Karpas-422 (cell line): ENCODE measurements at regions not wholly inside any gene's neighbourhood (a gene's known extent, or its start where the extent isn't known, plus 50 kb on each side); places are given as distances from the start of the nearest gene placed in this dataset.

Experiments
- DNase-seq: peaks from one replicate; pipeline ENCODE4 v3.0.0-alpha.2; 2015
- H2AFZ ChIP-seq: fragments of 200-600 bp; sonication (generic); 2 replicates; pipeline ENCODE4 v1.6.1; 2014; ENCODE audit warnings: antibody characterized with exemption, low read length, mixed read lengths
- H3K27ac ChIP-seq: fragments of 200-600 bp; sonication (generic); 2 replicates; pipeline ENCODE4 v1.5.1; 2014; ENCODE audit warnings: mild to moderate bottlenecking, low read length, moderate library complexity
- H3K27me3 ChIP-seq: fragments of 200-600 bp; sonication (generic); 2 replicates; pipeline ENCODE4 v1.6.1; 2014; ENCODE audit warnings: low read length, mixed read lengths
- H3K36me3 ChIP-seq: fragments of 200-600 bp; sonication (generic); 2 replicates; pipeline ENCODE4 v1.6.1; 2014; ENCODE audit warnings: low read length, mixed read lengths; ENCODE audit not compliant: insufficient read depth
- H3K4me1 ChIP-seq: fragments of 200-600 bp; sonication (generic); 2 replicates; pipeline ENCODE4 v1.6.1; 2014; ENCODE audit warnings: mild to moderate bottlenecking, low read length, mixed read lengths
- H3K4me2 ChIP-seq: fragments of 200-600 bp; sonication (generic); 2 replicates; pipeline ENCODE4 v1.6.1; 2014; ENCODE audit warnings: low read length, low read depth, mild to moderate bottlenecking; ENCODE audit not compliant: poor library complexity, severe bottlenecking
- H3K4me3 ChIP-seq: fragments of 200-600 bp; sonication (generic); 2 replicates; pipeline ENCODE4 v1.5.1; 2014; ENCODE audit warnings: mild to moderate bottlenecking, antibody characterized with exemption, low read length, mixed read lengths
- H3K79me2 ChIP-seq: fragments of 200-600 bp; sonication (generic); 2 replicates; pipeline ENCODE4 v1.6.1; 2014; ENCODE audit warnings: mild to moderate bottlenecking, low read length, mixed read lengths
- H3K9ac ChIP-seq: fragments of 200-600 bp; sonication (generic); 2 replicates; pipeline ENCODE4 v1.6.0; 2014; ENCODE audit warnings: low read length
- H3K9me2 ChIP-seq: fragments of 200-600 bp; sonication (generic), shearing (Covaris generic); replicated peaks from 2 replicates; pipeline ENCODE4 v1.6.0; 2014; ENCODE audit warnings: mild to moderate bottlenecking, low read length, moderate library complexity; ENCODE audit not compliant: insufficient read depth
- H3K9me3 ChIP-seq: fragments of 300-700, 200-600 bp; sonication (generic); 2 replicates; pipeline ENCODE4 v1.6.1; 2014; ENCODE audit warnings: low read length, mixed read lengths
- H4K20me1 ChIP-seq: fragments of 200-600 bp; sonication (generic); 2 replicates; pipeline ENCODE4 v1.6.1; 2014; ENCODE audit warnings: mild to moderate bottlenecking, antibody characterized with exemption, low read length, low read depth; ENCODE audit not compliant: insufficient read depth

- Histone ChIP-seq H3K9me2 (no peaks in the 10 kb centered on the region), H3K9ac (no peak overlapping the region), H3K4me1 (no peaks in the 10 kb centered on the region), H3K9me3 (peaks cover 6% of the 10 kb centered on the region), H3K27me3 (no peaks in the 10 kb centered on the region), H4K20me1 (no peaks in the 10 kb centered on the region), H3K79me2 (no peaks in the 10 kb centered on the region), H3K4me2 (no peak overlapping the region), H3K27ac (no peak overlapping the region), H3K4me3 (no peak overlapping the region), H2AFZ (no peak overlapping the region), H3K36me3 (no peaks in the 10 kb centered on the region)
- no peak for DNase-seq
These were observed 138.3 kb upstream of the TSHZ2 start for GRCh38 chr20:52833901-52834300.

GRCh38 chr20:52832151-52832774, 139.9 kb upstream of the TSHZ2 start:
- Histone ChIP-seq H3K9me3 (peaks cover 6% of the 10 kb centered on the region), H3K4me2 (no peak overlapping the region), H3K4me1 (no peaks in the 10 kb centered on the region), H3K27ac (no peak overlapping the region), H3K27me3 (no peaks in the 10 kb centered on the region), H3K4me3 (no peak overlapping the region), H3K9me2 (no peaks in the 10 kb centered on the region), H3K79me2 (no peaks in the 10 kb centered on the region), H2AFZ (no peak overlapping the region), H3K36me3 (no peaks in the 10 kb centered on the region), H4K20me1 (no peaks in the 10 kb centered on the region), H3K9ac (no peak overlapping the region)
- no peak for DNase-seq

GRCh38 chr20:52830598-52830997, 141.6 kb upstream of the TSHZ2 start:
- no peaks in the 10 kb centered on the region for H4K20me1 ChIP-seq
- H3K4me2 ChIP-seq, result no peak overlapping the region
- peaks cover 11% of the 10 kb centered on the region for H3K9me3 ChIP-seq
- no peak overlapping the region for H2AFZ ChIP-seq
- H3K36me3 ChIP-seq, result no peaks in the 10 kb centered on the region
- H3K4me3 ChIP-seq, result no peak overlapping the region
- no peak for DNase-seq
- H3K9me2 ChIP-seq, result no peaks in the 10 kb centered on the region
- H3K4me1 ChIP-seq, result no peaks in the 10 kb centered on the region
- H3K79me2 ChIP-seq, result no peaks in the 10 kb centered on the region
- H3K27me3 ChIP-seq, result no peaks in the 10 kb centered on the region
- no peak overlapping the region for H3K9ac ChIP-seq
- H3K27ac ChIP-seq, result no peak overlapping the region

DNA sequence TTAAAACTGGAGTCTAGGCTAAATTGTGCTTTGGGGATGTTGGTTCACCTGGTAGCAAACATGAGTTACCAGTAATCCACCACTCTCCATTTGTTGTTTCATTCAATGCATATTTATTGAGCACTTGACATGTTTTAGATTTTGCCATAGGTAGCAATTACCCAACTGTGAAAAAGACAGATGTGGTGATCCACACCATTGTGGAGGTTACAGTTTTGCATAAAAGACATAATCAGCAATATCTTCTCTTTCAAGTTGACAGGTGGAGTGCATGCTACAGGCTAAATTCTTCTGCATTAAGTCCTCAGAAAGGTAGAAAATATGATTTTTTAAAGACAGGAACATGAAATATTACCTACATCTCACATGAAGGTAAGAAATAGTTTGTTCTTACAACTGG, 143.0 kb upstream of the TSHZ2 start:
- Histone ChIP-seq H3K4me2 (no peak overlapping the region), H3K79me2 (no peaks in the 10 kb centered on the region), H3K9ac (no peak overlapping the region), H3K9me2 (no peaks in the 10 kb centered on the region), H3K9me3 (peaks cover 10% of the 10 kb centered on the region), H3K27ac (no peak overlapping the region), H3K4me3 (no peak overlapping the region), H4K20me1 (no peaks in the 10 kb centered on the region), H3K27me3 (no peaks in the 10 kb centered on the region), H3K4me1 (no peaks in the 10 kb centered on the region), H3K36me3 (no peaks in the 10 kb centered on the region), H2AFZ (no peak overlapping the region)
- no peak for DNase-seq

DNA sequence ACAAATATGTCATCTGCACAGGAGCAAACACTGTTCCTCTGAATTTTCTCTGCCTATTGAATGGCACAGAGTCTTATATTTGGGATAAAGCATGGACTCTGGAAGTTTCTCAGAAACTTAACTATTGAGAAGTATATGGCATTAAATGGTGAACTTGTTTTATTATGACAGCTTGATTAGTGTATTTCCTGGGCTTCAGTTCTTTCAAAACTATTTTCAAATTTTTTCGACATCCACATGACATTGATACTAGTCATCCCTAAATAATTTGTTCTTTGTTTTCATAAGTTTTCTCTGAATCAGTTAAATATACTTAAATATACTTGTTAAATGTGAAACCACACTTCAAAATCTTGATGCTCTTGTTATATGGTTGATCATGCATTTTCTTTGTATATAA, 144.0 kb upstream of the TSHZ2 start:
- Histone ChIP-seq H3K9ac (no peak overlapping the region), H3K36me3 (no peaks in the 10 kb centered on the region), H3K27me3 (no peaks in the 10 kb centered on the region), H2AFZ (no peak overlapping the region), H3K9me3 (peaks cover 14% of the 10 kb centered on the region), H3K4me3 (no peak overlapping the region), H3K4me1 (no peaks in the 10 kb centered on the region), H3K4me2 (no peak overlapping the region), H3K79me2 (no peaks in the 10 kb centered on the region), H3K9me2 (no peaks in the 10 kb centered on the region), H3K27ac (no peak overlapping the region), H4K20me1 (no peaks in the 10 kb centered on the region)
- no peak for DNase-seq

GRCh38 chr20:52826722-52827121, 145.4 kb upstream of the TSHZ2 start:
- Histone ChIP-seq H4K20me1 (no peaks in the 10 kb centered on the region), H3K9me3 (peaks cover 16% of the 10 kb centered on the region), H3K9ac (no peak overlapping the region), H3K4me1 (no peaks in the 10 kb centered on the region), H3K4me3 (no peak overlapping the region), H3K36me3 (no peaks in the 10 kb centered on the region), H3K27ac (no peak overlapping the region), H2AFZ (no peak overlapping the region), H3K27me3 (no peaks in the 10 kb centered on the region), H3K79me2 (no peaks in the 10 kb centered on the region), H3K9me2 (no peaks in the 10 kb centered on the region; the same call in 1 of the 2 replicates), H3K4me2 (no peak overlapping the region)
- no peak for DNase-seq

DNA sequence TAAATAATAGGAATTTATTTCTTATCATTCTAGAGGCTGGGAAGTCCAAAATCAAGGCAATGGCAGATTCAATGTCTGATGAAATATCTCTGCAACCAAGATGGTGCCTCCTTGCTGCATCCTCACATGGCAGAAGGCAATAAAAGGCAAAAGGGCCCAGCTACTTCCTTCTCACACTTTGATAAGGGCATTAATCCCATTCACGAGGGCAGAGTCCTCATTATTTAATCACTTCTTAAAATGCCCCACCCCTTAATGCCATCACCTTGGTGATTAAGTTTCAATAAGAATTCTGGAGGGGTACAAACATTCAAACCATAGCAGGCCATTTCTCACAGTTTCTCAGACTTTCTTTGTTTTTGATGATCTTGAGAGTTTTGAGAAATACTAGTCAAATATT, 145.8 kb upstream of the TSHZ2 start:
- H3K9me3 ChIP-seq, result peaks cover 18% of the 10 kb centered on the region
- H3K27ac ChIP-seq, result no peak overlapping the region
- no peaks in the 10 kb centered on the region for H3K27me3 ChIP-seq
- no peaks in the 10 kb centered on the region for H3K36me3 ChIP-seq
- no peak overlapping the region for H3K4me3 ChIP-seq
- no peaks in the 10 kb centered on the region for H3K79me2 ChIP-seq
- no peaks in the 10 kb centered on the region for H3K4me1 ChIP-seq
- H3K4me2 ChIP-seq, result no peak overlapping the region
- no peak overlapping the region for H3K9ac ChIP-seq
- no peak overlapping the region for H2AFZ ChIP-seq
- no peak for DNase-seq
- no peaks in the 10 kb centered on the region for H4K20me1 ChIP-seq
- H3K9me2 ChIP-seq, result no peaks in the 10 kb centered on the region; the same call in 1 of the 2 replicates

- Histone ChIP-seq H3K9ac (no peak overlapping the region), H3K79me2 (no peaks in the 10 kb centered on the region), H2AFZ (no peak overlapping the region), H3K4me2 (no peak overlapping the region), H3K27ac (no peak overlapping the region), H3K9me3 (peaks cover 29% of the 10 kb centered on the region), H3K4me1 (no peaks in the 10 kb centered on the region), H4K20me1 (no peaks in the 10 kb centered on the region), H3K4me3 (no peak overlapping the region), H3K27me3 (no peaks in the 10 kb centered on the region), H3K36me3 (no peaks in the 10 kb centered on the region), H3K9me2 (no peaks in the 10 kb centered on the region; the same call in 1 of the 2 replicates)
- DNase-seq, result no peak
These were observed 147.5 kb upstream of the TSHZ2 start for GRCh38 chr20:52824494-52825216.
